H4 (cell line): ENCODE measurements at regions not wholly inside any gene's neighbourhood (a gene's known extent, or its start where the extent isn't known, plus 50 kb on each side); places are given as distances from the start of the nearest gene placed in this dataset.
"Not testable (repeated sequence)": the region's sequence is repeated elsewhere in the genome, so short reads cannot be mapped to it uniquely, and the experiment has no call there.

Source experiments
- DNase-seq: peaks from one replicate; pipeline ENCODE4 v3.0.0-alpha.2; 2015; ENCODE audit warnings: low spot score

GRCh38 chr5:16296946-16297345, 117.4 kb upstream of the MARCHF11 start:
- DNase-seq = no peak

DNA sequence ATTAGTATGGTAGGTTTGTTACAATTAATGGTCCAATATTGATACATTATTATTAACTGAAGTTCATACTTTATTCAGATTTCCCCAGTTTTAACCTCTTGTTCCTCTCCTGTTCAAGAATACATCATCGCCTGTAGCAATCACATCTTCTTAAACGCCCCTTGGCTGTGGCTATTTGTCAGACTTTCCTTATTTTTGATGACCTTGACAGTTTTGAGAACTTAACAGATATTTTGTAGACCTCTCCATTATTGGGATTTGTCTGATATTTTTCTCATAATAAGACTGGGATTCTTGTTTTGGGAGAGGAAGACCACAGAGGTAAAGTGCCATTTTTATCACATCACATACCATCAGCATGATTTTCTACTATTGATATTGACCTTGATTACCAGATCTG, 112.3 kb upstream of the MARCHF11 start:
- no peak for DNase-seq

DNA sequence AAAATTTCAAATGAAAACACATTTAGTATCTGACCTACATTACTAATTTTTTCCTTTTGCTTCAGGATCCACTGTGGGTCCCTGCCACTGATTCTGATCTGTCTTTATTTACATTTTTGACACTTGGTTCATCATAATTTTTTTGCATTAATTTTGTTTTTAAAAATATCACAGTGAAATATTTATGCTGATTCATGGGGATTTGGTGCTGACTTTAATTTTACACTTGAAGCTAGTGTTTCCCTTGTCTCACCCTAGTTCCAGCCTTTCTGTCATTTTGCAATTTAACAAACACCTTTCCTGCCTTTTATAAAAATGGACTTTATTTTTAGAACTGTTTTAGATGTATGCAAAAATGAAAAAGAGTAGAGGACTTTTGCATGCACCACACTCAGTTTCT, 111.9 kb upstream of the MARCHF11 start:
- DNase-seq = no peak

DNA sequence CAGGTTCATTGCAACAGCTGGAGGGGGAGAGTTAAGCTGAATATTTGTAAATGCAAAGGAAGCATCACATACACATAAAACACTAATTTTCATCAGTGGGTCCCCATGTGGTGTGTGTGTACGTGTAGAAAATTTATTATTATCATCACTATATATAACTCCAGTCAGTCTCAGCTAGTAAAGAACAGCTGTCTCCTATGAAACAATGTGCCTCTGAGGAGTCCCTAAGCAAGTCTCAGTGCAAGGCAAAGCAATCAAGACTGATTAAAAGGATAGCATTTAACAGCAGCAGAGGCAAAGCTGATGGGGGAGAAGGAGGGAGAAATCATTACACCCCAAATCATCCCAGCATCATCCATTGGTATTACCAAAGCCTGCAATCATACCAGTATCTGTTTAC, 104.2 kb upstream of the MARCHF11 start:
- DNase-seq = no peak

DNA sequence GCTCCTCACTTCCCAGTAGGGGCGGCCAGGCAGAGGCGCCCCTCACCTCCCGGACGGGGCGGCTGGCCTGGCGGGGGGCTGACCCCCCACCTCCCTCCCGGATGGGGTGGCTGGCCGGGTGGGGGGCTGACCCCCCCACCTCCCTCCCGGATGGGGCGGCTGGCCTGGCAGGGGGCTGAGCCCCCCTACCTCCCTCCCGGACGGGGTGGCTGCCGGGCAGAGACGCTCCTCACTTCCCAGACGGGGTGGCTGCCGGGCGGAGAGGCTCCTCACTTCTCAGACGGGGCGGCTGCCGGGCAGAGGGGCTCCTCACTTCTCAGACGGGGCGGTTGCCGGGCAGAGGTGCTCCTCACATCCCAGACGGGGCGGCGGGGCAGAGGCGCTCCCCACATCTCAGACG, 97.3 kb upstream of the MARCHF11 start:
- DNase-seq = not testable (repeated sequence)

DNA sequence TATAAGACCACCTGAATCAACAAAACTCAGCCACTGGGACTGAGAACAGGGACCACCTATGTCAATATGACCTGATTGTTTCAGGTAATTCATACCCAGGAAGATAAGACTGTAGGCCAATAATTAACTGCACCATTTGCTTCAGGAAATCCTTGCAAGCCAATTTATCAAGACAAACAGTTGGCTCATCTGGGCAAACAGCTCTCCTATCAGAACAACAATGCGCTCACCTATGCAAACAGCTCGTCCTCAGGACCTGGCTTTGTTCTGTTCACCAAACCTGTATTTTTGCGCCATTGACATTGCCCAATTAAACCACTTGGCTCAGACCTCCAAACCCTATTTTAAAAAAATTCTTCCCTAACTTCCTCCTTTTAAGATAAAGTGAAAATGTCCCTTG, 92.3 kb upstream of the MARCHF11 start:
- no peak for DNase-seq

DNA sequence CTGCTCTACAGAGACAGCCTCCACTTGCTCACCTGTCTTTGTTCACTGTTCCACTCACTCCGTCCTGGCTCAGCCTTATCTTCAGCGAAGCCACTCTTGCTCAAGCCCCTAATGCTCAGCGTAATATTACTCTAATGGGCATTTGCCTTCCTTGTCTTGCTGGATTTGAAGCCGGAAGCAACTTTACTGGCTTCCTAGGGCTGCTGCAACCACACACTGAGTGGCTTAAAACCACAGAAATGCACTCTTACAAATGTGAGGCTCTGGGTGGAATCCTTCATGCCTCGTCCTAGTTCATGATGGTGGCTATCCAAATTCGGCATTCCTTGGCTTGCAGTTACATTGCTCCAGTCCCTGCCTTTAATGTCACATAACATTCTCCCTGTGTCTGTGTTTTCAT, 85.5 kb upstream of the MARCHF11 start:
- peak; percentile 63 for DNase-seq

GRCh38 chr5:16260000-16260399, 80.4 kb upstream of the MARCHF11 start:
- DNase-seq = no peak

- no peak for DNase-seq
Observed at GRCh38 chr5:16253856-16254255, 74.3 kb upstream of the MARCHF11 start.

GRCh38 chr5:16245956-16246355, 66.4 kb upstream of the MARCHF11 start:
- no peak for DNase-seq

DNA sequence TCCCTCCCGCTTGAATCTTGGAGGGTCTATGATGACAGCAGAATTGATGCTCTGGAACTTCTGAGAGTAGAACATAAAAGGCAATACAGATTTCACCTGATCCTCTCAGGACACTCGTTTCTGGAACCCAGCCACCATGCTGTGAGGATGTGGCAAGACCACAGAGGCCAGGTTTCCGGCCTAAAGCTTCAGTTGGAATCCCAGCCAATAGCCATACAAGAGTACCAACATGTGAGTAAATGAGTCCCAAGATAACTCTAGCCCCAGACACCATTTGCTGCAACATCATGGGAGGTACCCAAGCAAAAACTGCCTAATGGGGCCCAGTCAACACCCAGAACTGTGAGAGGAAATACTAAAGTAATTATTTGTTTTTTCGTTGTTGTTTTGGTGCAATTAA, 65.7 kb upstream of the MARCHF11 start:
- DNase-seq = no peak

DNA sequence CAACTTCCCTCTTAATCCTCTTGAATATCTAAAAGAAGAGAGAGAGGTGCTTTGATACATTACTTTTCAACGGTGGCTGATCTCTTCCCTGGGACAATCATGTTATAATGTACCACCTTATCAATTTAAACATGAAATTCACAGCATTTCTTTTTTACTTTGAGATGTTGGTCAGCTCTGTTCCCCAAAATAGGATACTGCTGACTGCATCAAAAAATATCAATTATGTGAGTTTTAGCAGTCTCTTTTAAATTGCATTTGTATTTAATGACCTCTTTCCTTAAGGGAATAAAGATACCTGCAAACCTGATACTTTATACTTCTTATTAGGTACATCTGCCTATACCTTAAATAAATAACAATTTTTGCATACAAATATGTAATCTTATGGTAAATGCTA, 58.4 kb upstream of the MARCHF11 start:
- no peak for DNase-seq

DNA sequence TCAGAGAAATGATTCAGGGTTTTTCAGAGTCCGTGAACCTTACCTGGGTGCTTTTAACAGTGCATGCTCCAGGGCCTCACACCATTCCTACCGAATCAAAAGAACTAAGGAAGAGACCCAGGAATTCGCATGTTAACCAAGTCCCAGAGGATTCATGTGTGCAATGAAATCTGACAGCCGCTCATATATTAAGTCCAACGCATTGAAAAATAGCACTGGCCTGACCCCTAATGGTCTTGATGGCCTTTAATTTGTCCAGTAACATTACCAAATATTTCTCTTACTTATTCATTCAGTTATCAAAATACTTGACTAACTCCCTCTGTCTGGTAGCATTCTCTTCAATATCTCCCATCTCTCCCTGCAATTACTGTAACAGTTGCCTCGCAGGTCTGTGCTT, 55.0 kb upstream of the MARCHF11 start:
- DNase-seq = no peak

GRCh38 chr5:16233730-16234129, 54.1 kb upstream of the MARCHF11 start:
- no peak for DNase-seq

GRCh38 chr5:16229357-16229940, 49.9 kb upstream of the MARCHF11 start:
- DNase-seq = no peak
